ENCODE measurements at regions not wholly inside any gene's neighbourhood (a gene's known extent, or its start where the extent isn't known, plus 50 kb on each side); places are given as distances from the start of the nearest gene placed in this dataset.

DNA sequence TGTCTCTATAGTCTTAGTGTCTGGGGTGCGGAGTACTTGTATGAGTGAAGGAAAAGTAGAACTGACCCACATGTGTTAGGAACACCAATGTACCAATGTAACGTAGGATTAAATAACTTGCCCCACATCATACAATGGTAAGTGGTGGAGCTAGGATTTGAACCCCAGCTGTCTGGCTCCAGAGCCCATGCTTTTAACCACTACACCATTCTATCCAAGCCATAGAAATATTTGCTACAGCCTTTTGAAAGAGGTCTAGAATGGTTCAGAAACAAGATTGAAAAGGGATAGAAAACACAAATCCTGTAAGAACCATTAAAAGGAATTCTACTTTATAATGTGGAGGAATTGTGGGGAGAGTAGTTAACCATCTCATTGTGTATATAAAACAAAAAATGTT, 169.9 kb upstream of the ATP6AP2 start:
- no peak overlapping the region for H3K4me3 ChIP-seq
- H3K9me3 ChIP-seq = peaks cover 0 to 15% (median 0%) of the 10 kb centered on the region in 11 donors
- intact Hi-C loops (cut with DNase I) = no loop called here
- no peak for DNase-seq
- no peaks in the 10 kb centered on the region for H3K36me3 ChIP-seq
- 96 to 100% methylated on average over 2 of the region's 2 CpGs for WGBS, 2 donors
- no peak for TF ChIP-seq CTCF (IDR thresholded peaks at IDR 0.05)
- no peak for ATAC-seq
- H3K4me1 ChIP-seq = peaks cover 0 to 3% (median 0%) of the 10 kb centered on the region in 9 donors
- H3K27ac ChIP-seq = no peak overlapping the region
- peaks cover 0 to 50% (median 0%) of the 10 kb centered on the region in 7 donors for H3K27me3 ChIP-seq

GRCh38 chrX:40406330-40406859, 174.4 kb upstream of the ATP6AP2 start:
- Histone ChIP-seq H3K9me3 (peaks cover 0 to 15% (median 0%) of the 10 kb centered on the region in 11 donors), H3K27me3 (peaks cover 0 to 29% (median 0%) of the 10 kb centered on the region in 7 donors), H3K4me3 (no peak overlapping the region), H3K36me3 (no peaks in the 10 kb centered on the region), H3K4me1 (peaks cover 0 to 8% (median 0%) of the 10 kb centered on the region in 9 donors), H3K27ac (no peak overlapping the region)
- DNase-seq (no peak), ATAC-seq (no peak)
- 60 to 79% methylated on average over 4 of the region's 4 CpGs for WGBS, 2 donors
- TF ChIP-seq CTCF (IDR thresholded peaks at IDR 0.05) = no peak
- intact Hi-C loops (cut with DNase I) = no loop called here

DNA sequence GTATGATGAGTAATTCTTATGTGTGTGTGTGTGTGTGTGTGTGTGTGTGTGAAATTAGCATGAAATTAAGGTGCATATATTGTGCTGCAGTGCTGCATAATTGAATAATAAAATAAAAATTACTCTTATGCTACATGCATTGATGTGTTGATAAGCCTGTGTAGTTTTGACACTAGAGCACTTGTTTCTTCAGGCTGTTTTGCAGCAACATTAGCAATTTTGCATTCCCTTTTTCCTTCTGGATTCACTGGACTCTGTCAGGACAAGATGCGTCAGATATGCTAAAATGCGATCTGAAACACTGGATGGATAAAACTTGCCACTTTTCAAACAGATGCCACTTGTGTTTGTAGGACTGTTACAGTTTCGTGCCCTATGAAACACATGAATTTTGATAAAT, 175.4 kb upstream of the ATP6AP2 start:
- Histone ChIP-seq H3K27ac (no peak overlapping the region), H3K9me3 (peaks cover 0 to 15% (median 0%) of the 10 kb centered on the region in 11 donors), H3K4me3 (no peak overlapping the region), H3K4me1 (peaks cover 0 to 8% (median 0%) of the 10 kb centered on the region in 9 donors), H3K36me3 (no peaks in the 10 kb centered on the region), H3K27me3 (peaks cover 0 to 28% (median 0%) of the 10 kb centered on the region in 7 donors)
- intact Hi-C loops (cut with DNase I) = no loop called here
- ATAC-seq (no peak), DNase-seq (no peak)
- TF ChIP-seq CTCF (IDR thresholded peaks at IDR 0.05) = no peak
- WGBS, 2 donors = 97 to 99% methylated on average over 3 of the region's 3 CpGs

GRCh38 chrX:40403757-40404156, 177.0 kb upstream of the ATP6AP2 start:
- Histone ChIP-seq H3K9me3 (peaks cover 0 to 11% (median 0%) of the 10 kb centered on the region in 11 donors), H3K27me3 (peaks cover 0 to 38% (median 0%) of the 10 kb centered on the region in 7 donors), H3K36me3 (no peaks in the 10 kb centered on the region), H3K4me1 (peaks cover 0 to 8% (median 0%) of the 10 kb centered on the region in 9 donors), H3K27ac (no peak overlapping the region), H3K4me3 (no peak overlapping the region)
- DNase-seq = no peak
- no peak for ATAC-seq
- no peak for TF ChIP-seq CTCF (IDR thresholded peaks at IDR 0.05)
- intact Hi-C loops (cut with DNase I) = no loop called here
- 86 to 91% methylated on average over 7 of the region's 7 CpGs for WGBS, 2 donors
